ENCODE measurements at regions not wholly inside any gene's neighbourhood (a gene's known extent, or its start where the extent isn't known, plus 50 kb on each side); places are given as distances from the start of the nearest gene placed in this dataset.

- no peak for TF ChIP-seq CHD7 (IDR thresholded peaks at IDR 0.05; ENCODE audit: insufficient replicate concordance, low read length)
- TF ChIP-seq NRF1 (IDR thresholded peaks at IDR 0.05; ENCODE audit: low read depth, low read length) = no peak
- TF ChIP-seq CBX8 (IDR thresholded peaks at IDR 0.05; ENCODE audit: borderline replicate concordance, low read depth, low read length) = no peak
- no peak for TF ChIP-seq KDM5A (IDR thresholded peaks at IDR 0.05; ENCODE audit: low read length)
- TF ChIP-seq RAD21 (IDR thresholded peaks at IDR 0.05 in 1 of 2, conservative IDR thresholded peaks at IDR 0.05 in 1 of 2; ENCODE audit: low read depth in 2 of 2, low read length in 2 of 2) = no peak
- no peak for TF ChIP-seq CBX5 (IDR thresholded peaks at IDR 0.05; ENCODE audit: low read depth, low read length)
- TF ChIP-seq SAP30 (IDR thresholded peaks at IDR 0.05; ENCODE audit: insufficient read depth, insufficient replicate concordance, low read length) = no peak
- no peak for TF ChIP-seq CHD2 (IDR thresholded peaks at IDR 0.05; ENCODE audit: low read length)
- TF ChIP-seq SIX5 (IDR thresholded peaks at IDR 0.05; ENCODE audit: low read depth, low read length) = no peak
- TF ChIP-seq RFX5 (IDR thresholded peaks at IDR 0.05; ENCODE audit: borderline replicate concordance, low read depth, low read length) = no peak
- no peak for TF ChIP-seq EP300 (IDR thresholded peaks at IDR 0.05; ENCODE audit: borderline replicate concordance in 1 of 2, low read depth in 2 of 2, low read length in 2 of 2)
- no peak for TF ChIP-seq SP1 (IDR thresholded peaks at IDR 0.05; ENCODE audit: low read depth, low read length)
Observed at GRCh38 chr18:28406533-28406932, 229.6 kb upstream of the CDH2 start (continued).
